ENCODE measurements at regions not wholly inside any gene's neighbourhood (a gene's known extent, or its start where the extent isn't known, plus 50 kb on each side); places are given as distances from the start of the nearest gene placed in this dataset.

- no TSS peak for BruUV-seq (replicated peaks)
- H3K27ac ChIP-seq (ENCODE audit: insufficient read depth, low read depth, low read length): no peak overlapping the region
- intact Hi-C loops (cut with micrococcal nuclease) (no loop called here), dilution Hi-C loops (cut with MboI; ENCODE audit: extremely low pct_ligation_motif_present, low sequenced_read_pairs) (no loop called here)
- H2AFZ ChIP-seq (ENCODE audit: low read depth, low read length): no peak overlapping the region
- no peak for FAIRE-seq
- no peak for DNase-seq (ENCODE audit: low read depth, low spot score)
- peaks cover 14 to 25% of the 10 kb centered on the region in 2 experiments for H3K27me3 ChIP-seq (ENCODE audit: control insufficient read depth in 2 of 2, insufficient read depth in 2 of 2, low read length in 2 of 2)
- ChIA-PET POLR2A (no interaction called here), CTCF (no interaction called here)
- no peaks in the 10 kb centered on the region for H3K9me1 ChIP-seq (replicated peaks; ENCODE audit: control insufficient read depth, extremely low read depth, insufficient read depth, low read length)
- H3K79me2 ChIP-seq (ENCODE audit: control insufficient read depth, insufficient read depth, low read length): no peaks in the 10 kb centered on the region
- no peaks in the 10 kb centered on the region for H4K20me1 ChIP-seq (replicated peaks; ENCODE audit: control insufficient read depth, extremely low read depth, insufficient read depth, low read length)
- no peaks in the 10 kb centered on the region for H3K9me3 ChIP-seq (replicated peaks; ENCODE audit: control insufficient read depth, insufficient read depth, low read length)
- no peak for TF ChIP-seq JUN (IDR thresholded peaks at IDR 0.05; ENCODE audit: borderline replicate concordance, insufficient read depth, insufficient read length, low read depth)
- no peak for TF ChIP-seq EZH2 (IDR thresholded peaks at IDR 0.05; ENCODE audit: borderline replicate concordance, low read depth, low read length, severe bottlenecking)
- no peak for TF ChIP-seq POLR2A (IDR thresholded peaks at IDR 0.05; ENCODE audit: low read depth, low read length)
- no peak for TF ChIP-seq GATA2 (IDR thresholded peaks at IDR 0.05; ENCODE audit: insufficient read depth, insufficient read length, low read depth, low read length)
- H3K4me2 ChIP-seq (ENCODE audit: insufficient read depth, low read length): no peak overlapping the region
- no peaks in the 10 kb centered on the region for H3K36me3 ChIP-seq (ENCODE audit: control insufficient read depth in 2 of 2, extremely low read depth in 1 of 2, insufficient read depth in 2 of 2, low read length in 2 of 2)
- H3K9ac ChIP-seq (replicated peaks; ENCODE audit: extremely low read depth, insufficient read depth, low read length): no peak overlapping the region
- peaks cover 5% of the 10 kb centered on the region for H3K4me1 ChIP-seq (ENCODE audit: control insufficient read depth, extremely low read depth, insufficient read depth, low read length)
- H3K4me3 ChIP-seq (replicated peaks in 1 of 3; ENCODE audit: insufficient read depth in 1 of 3, low read depth in 1 of 3, low read length in 3 of 3): no peak overlapping the region
Observed at GRCh38 chr20:50370036-50370566, 140.1 kb upstream of the PTPN1 start.

- H4K20me1 ChIP-seq (replicated peaks; ENCODE audit: control insufficient read depth, extremely low read depth, insufficient read depth, low read length): no peaks in the 10 kb centered on the region
- BruUV-seq (replicated peaks): no TSS peak
- ChIA-PET CTCF (interaction anchor here (1.0 kb wide), 1 partner anchor 33 kb away, joined by 3 read pairs; no protein-coding TSS in a partner anchor), POLR2A (no interaction called here)
- no peak overlapping the region for H2AFZ ChIP-seq (ENCODE audit: low read depth, low read length)
- H3K4me2 ChIP-seq (ENCODE audit: insufficient read depth, low read length): no peak overlapping the region
- no peak for TF ChIP-seq POLR2A (IDR thresholded peaks at IDR 0.05; ENCODE audit: low read depth, low read length)
- TF ChIP-seq, protein P1, sequence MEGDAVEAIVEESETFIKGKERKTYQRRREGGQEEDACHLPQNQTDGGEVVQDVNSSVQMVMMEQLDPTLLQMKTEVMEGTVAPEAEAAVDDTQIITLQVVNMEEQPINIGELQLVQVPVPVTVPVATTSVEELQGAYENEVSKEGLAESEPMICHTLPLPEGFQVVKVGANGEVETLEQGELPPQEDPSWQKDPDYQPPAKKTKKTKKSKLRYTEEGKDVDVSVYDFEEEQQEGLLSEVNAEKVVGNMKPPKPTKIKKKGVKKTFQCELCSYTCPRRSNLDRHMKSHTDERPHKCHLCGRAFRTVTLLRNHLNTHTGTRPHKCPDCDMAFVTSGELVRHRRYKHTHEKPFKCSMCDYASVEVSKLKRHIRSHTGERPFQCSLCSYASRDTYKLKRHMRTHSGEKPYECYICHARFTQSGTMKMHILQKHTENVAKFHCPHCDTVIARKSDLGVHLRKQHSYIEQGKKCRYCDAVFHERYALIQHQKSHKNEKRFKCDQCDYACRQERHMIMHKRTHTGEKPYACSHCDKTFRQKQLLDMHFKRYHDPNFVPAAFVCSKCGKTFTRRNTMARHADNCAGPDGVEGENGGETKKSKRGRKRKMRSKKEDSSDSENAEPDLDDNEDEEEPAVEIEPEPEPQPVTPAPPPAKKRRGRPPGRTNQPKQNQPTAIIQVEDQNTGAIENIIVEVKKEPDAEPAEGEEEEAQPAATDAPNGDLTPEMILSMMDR (IDR thresholded peaks at IDR 0.05; ENCODE audit: extremely low read depth in 1 of 2, insufficient read depth in 1 of 2, low read depth in 1 of 2, low read length in 2 of 2): no peak
- no peak for TF ChIP-seq MAX (IDR thresholded peaks at IDR 0.05; ENCODE audit: insufficient read depth, insufficient read length)
- TF ChIP-seq FOS (IDR thresholded peaks at IDR 0.05; ENCODE audit: borderline replicate concordance, insufficient read depth, low read length): no peak
- no peak for TF ChIP-seq EZH2 (IDR thresholded peaks at IDR 0.05; ENCODE audit: borderline replicate concordance, low read depth, low read length, severe bottlenecking)
- no peak for TF ChIP-seq JUN (IDR thresholded peaks at IDR 0.05; ENCODE audit: borderline replicate concordance, insufficient read depth, insufficient read length, low read depth)
- no peaks in the 10 kb centered on the region for H3K9me3 ChIP-seq (replicated peaks; ENCODE audit: control insufficient read depth, insufficient read depth, low read length)
- H3K9me1 ChIP-seq (replicated peaks; ENCODE audit: control insufficient read depth, extremely low read depth, insufficient read depth, low read length): no peaks in the 10 kb centered on the region
- no peaks in the 10 kb centered on the region for H3K36me3 ChIP-seq (ENCODE audit: control insufficient read depth in 2 of 2, extremely low read depth in 1 of 2, insufficient read depth in 2 of 2, low read length in 2 of 2)
- dilution Hi-C loops (cut with MboI; ENCODE audit: extremely low pct_ligation_motif_present, low sequenced_read_pairs): no loop called here
- intact Hi-C loops (cut with micrococcal nuclease): no loop called here
- no peaks in the 10 kb centered on the region for H3K4me1 ChIP-seq (ENCODE audit: control insufficient read depth, extremely low read depth, insufficient read depth, low read length)
- peaks cover 14 to 25% of the 10 kb centered on the region in 2 experiments for H3K27me3 ChIP-seq (ENCODE audit: control insufficient read depth in 2 of 2, insufficient read depth in 2 of 2, low read length in 2 of 2)
- no peak overlapping the region for H3K27ac ChIP-seq (ENCODE audit: insufficient read depth, low read depth, low read length)
- H3K9ac ChIP-seq (replicated peaks; ENCODE audit: extremely low read depth, insufficient read depth, low read length): no peak overlapping the region
- FAIRE-seq: no peak
- DNase-seq (ENCODE audit: low read depth, low spot score): no peak
- no peak overlapping the region for H3K4me3 ChIP-seq (replicated peaks in 1 of 3; ENCODE audit: insufficient read depth in 1 of 3, low read depth in 1 of 3, low read length in 3 of 3)
- H3K79me2 ChIP-seq (ENCODE audit: control insufficient read depth, insufficient read depth, low read length): no peaks in the 10 kb centered on the region
Observed at GRCh38 chr20:50371878-50372769, 138.1 kb upstream of the PTPN1 start.

Measured in endothelial cell of umbilical vein (primary cell).